Psoas muscle (tissue), 7 donors: ENCODE measurements at regions not wholly inside any gene's neighbourhood (a gene's known extent, or its start where the extent isn't known, plus 50 kb on each side); places are given as distances from the start of the nearest gene placed in this dataset.
A peak's percentile ranks its signal among the peaks of the same experiment; 100 is the strongest.

ENCODE experiments used
- ATAC-seq, 4 donors: fragments of 200-7000 bp; cut with Tn5 transposase; one replicate each; pipeline ENCODE4 v1.9.1; 2020; ENCODE audit warnings: moderate library complexity in 3 of 4, mild to moderate bottlenecking in 2 of 4
- DNase-seq, 2 donors: peaks; one replicate each; pipeline ENCODE4 v3.0.0-alpha.2; 2020
- H3K27ac ChIP-seq: fragments of 200-600 bp; one replicate; pipeline ENCODE4 v1.8.0; 2022
- H3K27me3 ChIP-seq, 3 donors: fragments of 200-600 bp in 1 of 3; one replicate each; pipeline versions ENCODE4 v1.6.1 to v1.8.0; 2013 to 2022; ENCODE audit warnings: low read length in 2 of 3, mild to moderate bottlenecking in 2 of 3, moderate library complexity in 1 of 3; ENCODE audit not compliant: insufficient read depth in 3 of 3
- H3K36me3 ChIP-seq, 2 donors: fragments of 200-600 bp in 1 of 2; one replicate each; pipeline versions ENCODE4 v1.6.1 to v1.8.0; 2013 to 2022; ENCODE audit warnings: low read depth in 1 of 2, mild to moderate bottlenecking in 1 of 2, moderate library complexity in 1 of 2; ENCODE audit not compliant: insufficient read depth in 1 of 2
- H3K4me1 ChIP-seq: fragments of 200-600 bp; one replicate; pipeline ENCODE4 v1.8.0; 2022
- H3K4me3 ChIP-seq: fragments of 200-600 bp; one replicate; pipeline ENCODE4 v1.8.0; 2022; ENCODE audit warnings: mild to moderate bottlenecking
- H3K9me3 ChIP-seq: fragments of 200-600 bp; one replicate; pipeline ENCODE4 v1.8.0; 2022
- CTCF ChIP-seq: fragments of 200-600 bp; IDR thresholded peaks from one replicate; pipeline ENCODE4 v1.8.0; 2022; ENCODE audit warnings: antibody characterized with exemption
- WGBS, 3 donors: extraction: QIAGEN DNeasy Blood & Tissue Kit; methylation state at CpG; one replicate each; pipeline versions ENCODE4 v1.1.6 to v1.1.7; 2013; 5-methylcytosine and 5-hydroxymethylcytosine counted together
- intact Hi-C, 2 donors: fragments of 100-400 bp; cut with DNase I; formaldehyde crosslinking; loops; one replicate each; pipeline versions ENCODE4 v1.11.0 to v1.14.2; 2022
- donor health status: healthy with polysubstance abuse.
- donor health status: DM: no; HTN: no; CAD: no; lungs with moderate emphysema.
- donor health status: Bipolar disorder and iron deficiency.
- donor health status: healthy.
- donor health status: DM: yes; HTN: yes; CAD: no.
- donor health status: DM: no; HTN: no; CAD: no.
- donor health status: DM: yes; HTN: yes; CAD: no.

GRCh38 chr20:7327810-7328209 lies 560.3 kb downstream of the BMP2 start:
- no peak for TF ChIP-seq CTCF
- ATAC-seq (no peak), DNase-seq (no peak)
- H3K4me3 ChIP-seq: no peak overlapping the region
- no peaks in the 10 kb centered on the region for H3K4me1 ChIP-seq
- no peaks in the 10 kb centered on the region for H3K9me3 ChIP-seq
- no peak overlapping the region for H3K27ac ChIP-seq
- H3K36me3 ChIP-seq: no peaks in the 10 kb centered on the region
- no peaks in the 10 kb centered on the region for H3K27me3 ChIP-seq
- intact Hi-C loops: no loop called here

GRCh38 chr20:7330850-7331249 lies 563.4 kb downstream of the BMP2 start:
- DNase-seq (peak in 1 of 2 donors; percentile 53), ATAC-seq (no peak)
- H3K9me3 ChIP-seq: no peaks in the 10 kb centered on the region
- no peaks in the 10 kb centered on the region for H3K4me1 ChIP-seq
- no peak overlapping the region for H3K27ac ChIP-seq
- H3K4me3 ChIP-seq: no peak overlapping the region
- no peaks in the 10 kb centered on the region for H3K27me3 ChIP-seq
- intact Hi-C loops: no loop called here
- no peak for TF ChIP-seq CTCF
- H3K36me3 ChIP-seq: no peaks in the 10 kb centered on the region
- WGBS, 3 donors: 52 to 58% (median 55%) methylated on average over 4 of the region's 4 CpGs

GRCh38 chr20:7332169-7332568 lies 564.7 kb downstream of the BMP2 start:
- intact Hi-C loops: no loop called here
- no peak for TF ChIP-seq CTCF
- ATAC-seq: no peak
- Histone ChIP-seq H3K4me1 (no peaks in the 10 kb centered on the region), H3K4me3 (no peak overlapping the region), H3K27ac (no peak overlapping the region), H3K9me3 (no peaks in the 10 kb centered on the region), H3K27me3 (no peaks in the 10 kb centered on the region), H3K36me3 (no peaks in the 10 kb centered on the region)
- no peak for DNase-seq
- WGBS, 3 donors: 41 to 53% (median 52%) methylated on average over 1 of the region's 1 CpG

GRCh38 chr20:7333841-7334240 lies 566.4 kb downstream of the BMP2 start:
- no peaks in the 10 kb centered on the region for H3K27me3 ChIP-seq
- TF ChIP-seq CTCF: no peak
- ATAC-seq: no peak
- DNase-seq: no peak
- WGBS, 3 donors: 81 to 91% (median 83%) methylated on average over 3 of the region's 3 CpGs
- no peaks in the 10 kb centered on the region for H3K36me3 ChIP-seq
- intact Hi-C loops: no loop called here
- H3K27ac ChIP-seq: no peak overlapping the region
- no peak overlapping the region for H3K4me3 ChIP-seq
- H3K4me1 ChIP-seq: no peaks in the 10 kb centered on the region
- no peaks in the 10 kb centered on the region for H3K9me3 ChIP-seq

GRCh38 chr20:7346026-7346425 lies 578.5 kb downstream of the BMP2 start:
- H3K9me3 ChIP-seq: no peaks in the 10 kb centered on the region
- no peak overlapping the region for H3K4me3 ChIP-seq
- ATAC-seq (no peak), DNase-seq (no peak)
- H3K4me1 ChIP-seq: no peaks in the 10 kb centered on the region
- no peak overlapping the region for H3K27ac ChIP-seq
- no peak for TF ChIP-seq CTCF
- no peaks in the 10 kb centered on the region for H3K27me3 ChIP-seq
- 92 to 97% (median 94%) methylated on average over 3 of the region's 3 CpGs for WGBS, 3 donors
- intact Hi-C loops: no loop called here
- H3K36me3 ChIP-seq: no peaks in the 10 kb centered on the region
